ENCODE measurements at regions not wholly inside any gene's neighbourhood (a gene's known extent, or its start where the extent isn't known, plus 50 kb on each side); places are given as distances from the start of the nearest gene placed in this dataset.

DNA sequence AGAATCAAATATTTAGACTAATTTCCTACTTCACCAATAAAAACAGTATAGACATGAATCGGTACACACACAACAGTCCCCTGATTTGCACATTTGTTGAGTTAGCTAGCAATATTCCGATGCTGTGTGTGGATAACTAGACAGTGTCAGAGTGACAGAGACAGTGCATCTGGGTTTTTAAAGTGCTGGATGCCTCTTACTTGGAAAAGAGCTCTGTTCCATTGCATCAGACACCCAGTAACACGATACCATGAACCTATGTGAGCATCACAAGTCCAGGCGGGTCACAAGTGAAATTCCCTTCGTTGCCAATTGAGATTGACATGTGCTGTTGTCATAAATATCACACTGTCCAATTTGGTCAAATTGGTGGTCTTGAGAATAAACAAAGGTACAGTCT is 82.0 kb upstream of the ESRRG start:
- no peak for TF ChIP-seq POLR2A (IDR thresholded peaks at IDR 0.05)
- TF ChIP-seq CTCF (IDR thresholded peaks at IDR 0.05), result no peak
- no peak for DNase-seq
- Histone ChIP-seq H3K27ac (no peak overlapping the region), H3K27me3 (no peaks in the 10 kb centered on the region), H3K4me1 (no peaks in the 10 kb centered on the region), H3K36me3 (no peaks in the 10 kb centered on the region), H3K9me3 (no peaks in the 10 kb centered on the region), H3K4me3 (no peak overlapping the region)
- ATAC-seq, result no peak
- intact Hi-C loops (cut with DNase I), result no loop called here
- 43% methylated on average over 5 of the region's 5 CpGs for WGBS (ENCODE audit: insufficient coverage, low coverage, low lambda C conversion rate, missing lambda C conversion rate)

GRCh38 chr1:216804111-216804510 is 80.9 kb upstream of the ESRRG start:
- Histone ChIP-seq H3K36me3 (no peaks in the 10 kb centered on the region), H3K27ac (no peak overlapping the region), H3K9me3 (no peaks in the 10 kb centered on the region), H3K4me1 (no peaks in the 10 kb centered on the region), H3K27me3 (no peaks in the 10 kb centered on the region), H3K4me3 (no peak overlapping the region)
- no peak for TF ChIP-seq CTCF (IDR thresholded peaks at IDR 0.05)
- no peak for TF ChIP-seq POLR2A (IDR thresholded peaks at IDR 0.05)
- DNase-seq (no peak), ATAC-seq (no peak)
- 42% methylated on average over 7 of the region's 7 CpGs for WGBS (ENCODE audit: insufficient coverage, low coverage, low lambda C conversion rate, missing lambda C conversion rate)
- intact Hi-C loops (cut with DNase I), result no loop called here

- no peaks in the 10 kb centered on the region for H3K9me3 ChIP-seq
- intact Hi-C loops (cut with DNase I), result no loop called here
- no peaks in the 10 kb centered on the region for H3K27me3 ChIP-seq
- no peak overlapping the region for H3K4me3 ChIP-seq
- H3K36me3 ChIP-seq, result no peaks in the 10 kb centered on the region
- ATAC-seq, result no peak
- H3K27ac ChIP-seq, result no peak overlapping the region
- DNase-seq, result no peak
- TF ChIP-seq POLR2A (IDR thresholded peaks at IDR 0.05) (no peak), CTCF (IDR thresholded peaks at IDR 0.05) (no peak)
- no peaks in the 10 kb centered on the region for H3K4me1 ChIP-seq
Observed at GRCh38 chr1:216794586-216794985, 71.4 kb upstream of the ESRRG start.

- Histone ChIP-seq H3K27ac (no peak overlapping the region), H3K9me3 (no peaks in the 10 kb centered on the region), H3K27me3 (no peaks in the 10 kb centered on the region), H3K36me3 (no peaks in the 10 kb centered on the region), H3K4me1 (no peaks in the 10 kb centered on the region), H3K4me3 (no peak overlapping the region)
- WGBS (ENCODE audit: insufficient coverage, low coverage, low lambda C conversion rate, missing lambda C conversion rate), result 83% methylated on average over 4 of the region's 4 CpGs
- intact Hi-C loops (cut with DNase I), result no loop called here
- ATAC-seq (no peak), DNase-seq (no peak)
- no peak for TF ChIP-seq POLR2A (IDR thresholded peaks at IDR 0.05)
Observed at GRCh38 chr1:216793973-216794372, 70.7 kb upstream of the ESRRG start.

GRCh38 chr1:216793303-216793702 is 70.1 kb upstream of the ESRRG start:
- intact Hi-C loops (cut with DNase I), result no loop called here
- H3K27ac ChIP-seq, result no peak overlapping the region
- DNase-seq (no peak), ATAC-seq (no peak)
- no peak overlapping the region for H3K4me3 ChIP-seq
- no peaks in the 10 kb centered on the region for H3K4me1 ChIP-seq
- no peaks in the 10 kb centered on the region for H3K9me3 ChIP-seq
- TF ChIP-seq CTCF (IDR thresholded peaks at IDR 0.05), result no peak
- TF ChIP-seq POLR2A (IDR thresholded peaks at IDR 0.05), result no peak
- H3K36me3 ChIP-seq, result no peaks in the 10 kb centered on the region
- no peaks in the 10 kb centered on the region for H3K27me3 ChIP-seq
